ENCODE measurements at regions not wholly inside any gene's neighbourhood (a gene's known extent, or its start where the extent isn't known, plus 50 kb on each side); places are given as distances from the start of the nearest gene placed in this dataset.
"Not testable (repeated sequence)": the region's sequence is repeated elsewhere in the genome, so short reads cannot be mapped to it uniquely, and the experiment has no call there.

GRCh38 chr3:182294256-182294655 lies 499.0 kb upstream of the ATP11B start:
- DNase-seq = no peak

- no peak for DNase-seq
Measured at GRCh38 chr3:182294696-182295095, 498.6 kb upstream of the ATP11B start.

- no peak for DNase-seq
Measured at GRCh38 chr3:182300266-182300665, 493.0 kb upstream of the ATP11B start.

GRCh38 chr3:182303169-182303568 lies 490.1 kb upstream of the ATP11B start:
- no peak for DNase-seq

GRCh38 chr3:182305881-182306665 lies 487.2 kb upstream of the ATP11B start:
- no peak for DNase-seq

- no peak for DNase-seq
Measured at GRCh38 chr3:182308328-182308727, 485.0 kb upstream of the ATP11B start.

GRCh38 chr3:182309120-182309519 lies 484.2 kb upstream of the ATP11B start:
- no peak for DNase-seq

- DNase-seq = no peak
Measured at GRCh38 chr3:182315313-182315712, 478.0 kb upstream of the ATP11B start.

- DNase-seq = no peak
Measured at GRCh38 chr3:182323126-182323700, 470.1 kb upstream of the ATP11B start.

GRCh38 chr3:182323898-182324297 lies 469.4 kb upstream of the ATP11B start:
- DNase-seq = no peak

- no peak for DNase-seq
Measured at GRCh38 chr3:182325213-182325950, 467.9 kb upstream of the ATP11B start.

GRCh38 chr3:182327196-182327681 lies 466.1 kb upstream of the ATP11B start:
- DNase-seq = no peak

GRCh38 chr3:182330646-182331045 lies 462.7 kb upstream of the ATP11B start:
- DNase-seq = no peak

GRCh38 chr3:182331341-182331740 lies 462.0 kb upstream of the ATP11B start:
- DNase-seq = no peak

GRCh38 chr3:182342252-182342651 lies 451.1 kb upstream of the ATP11B start:
- no peak for DNase-seq

GRCh38 chr3:182344026-182344425 lies 449.3 kb upstream of the ATP11B start:
- not testable (repeated sequence) for DNase-seq

- no peak for DNase-seq
Measured at GRCh38 chr3:182349051-182349450, 444.3 kb upstream of the ATP11B start.

- DNase-seq = no peak
Measured at GRCh38 chr3:182349951-182350517, 443.3 kb upstream of the ATP11B start.

GRCh38 chr3:182357928-182358327 lies 435.4 kb upstream of the ATP11B start:
- DNase-seq = no peak

GRCh38 chr3:182364323-182364722 lies 429.0 kb upstream of the ATP11B start:
- DNase-seq = no peak

- no peak for DNase-seq
Measured at GRCh38 chr3:182364723-182365650, 428.3 kb upstream of the ATP11B start.

- DNase-seq = no peak
Measured at GRCh38 chr3:182366746-182367145, 426.6 kb upstream of the ATP11B start.
